Upper lobe of right lung (tissue), 1 donor: ENCODE measurements at regions not wholly inside any gene's neighbourhood (a gene's known extent, or its start where the extent isn't known, plus 50 kb on each side); places are given as distances from the start of the nearest gene placed in this dataset.

ENCODE experiments used
- ATAC-seq: fragments of 200-7000 bp; cut with Tn5 transposase; one replicate; pipeline ENCODE4 v1.9.1; 2020; ENCODE audit warnings: mild to moderate bottlenecking, moderate library complexity
- DNase-seq: peaks from one replicate; pipeline ENCODE4 v3.0.0-alpha.2; 2020
- H3K27ac ChIP-seq: fragments of 200-600 bp; one replicate; pipeline ENCODE4 v1.8.0; 2022
- H3K27me3 ChIP-seq: fragments of 200-600 bp; one replicate; pipeline ENCODE4 v1.8.0; 2022; ENCODE audit warnings: mild to moderate bottlenecking
- H3K36me3 ChIP-seq: fragments of 200-600 bp; one replicate; pipeline ENCODE4 v1.8.0; 2022
- H3K4me1 ChIP-seq: fragments of 200-600 bp; one replicate; pipeline ENCODE4 v1.8.0; 2022
- H3K4me3 ChIP-seq: fragments of 200-600 bp; one replicate; pipeline ENCODE4 v1.8.0; 2022; ENCODE audit warnings: mild to moderate bottlenecking
- H3K9me3 ChIP-seq: fragments of 200-600 bp; one replicate; pipeline ENCODE4 v1.8.0; 2022
- intact Hi-C: fragments of 100-400 bp; cut with DNase I; formaldehyde crosslinking; loops from one replicate; pipeline ENCODE4 v1.11.0; 2022
- TF ChIP-seq, protein P1 (sequence below): fragments of 200-600 bp; IDR thresholded peaks from one replicate; pipeline ENCODE4 v1.8.0; 2022; ENCODE audit warnings: antibody characterized with exemption
- donor health status: DM: no; HTN: yes; CAD: no; lungs with severe emphysema.

DNA sequence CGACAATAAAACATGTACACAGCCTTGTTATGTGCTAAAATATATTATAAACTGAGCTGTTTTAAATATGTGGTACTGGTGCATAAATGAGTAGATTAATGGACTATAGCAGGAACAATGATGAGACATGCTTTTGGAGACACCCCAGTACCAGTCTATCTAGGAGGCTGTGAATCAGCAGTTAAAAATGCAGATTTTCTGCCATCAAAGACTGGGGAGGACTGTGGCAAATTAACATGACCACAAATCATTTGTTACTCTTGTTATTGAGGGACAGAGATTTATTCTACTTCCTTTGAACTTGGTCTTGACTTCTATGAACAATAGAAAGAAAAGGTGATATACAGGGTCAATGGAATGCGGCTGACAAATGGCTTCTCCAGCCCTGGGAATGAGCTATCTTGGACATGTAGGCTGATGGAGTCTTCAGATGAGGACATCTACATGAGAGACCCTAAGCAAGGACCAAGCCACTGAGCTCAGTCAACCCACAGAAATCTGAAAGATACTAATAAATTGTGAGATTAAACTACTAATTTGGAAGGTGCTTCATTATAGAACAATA, 551.7 kb upstream of the GJE1 start:
- H3K36me3 ChIP-seq = no peaks in the 10 kb centered on the region
- no peaks in the 10 kb centered on the region for H3K27me3 ChIP-seq
- no peak for ATAC-seq
- intact Hi-C loops = no loop called here
- no peak overlapping the region for H3K27ac ChIP-seq
- no peak overlapping the region for H3K4me3 ChIP-seq
- TF ChIP-seq, protein P1, sequence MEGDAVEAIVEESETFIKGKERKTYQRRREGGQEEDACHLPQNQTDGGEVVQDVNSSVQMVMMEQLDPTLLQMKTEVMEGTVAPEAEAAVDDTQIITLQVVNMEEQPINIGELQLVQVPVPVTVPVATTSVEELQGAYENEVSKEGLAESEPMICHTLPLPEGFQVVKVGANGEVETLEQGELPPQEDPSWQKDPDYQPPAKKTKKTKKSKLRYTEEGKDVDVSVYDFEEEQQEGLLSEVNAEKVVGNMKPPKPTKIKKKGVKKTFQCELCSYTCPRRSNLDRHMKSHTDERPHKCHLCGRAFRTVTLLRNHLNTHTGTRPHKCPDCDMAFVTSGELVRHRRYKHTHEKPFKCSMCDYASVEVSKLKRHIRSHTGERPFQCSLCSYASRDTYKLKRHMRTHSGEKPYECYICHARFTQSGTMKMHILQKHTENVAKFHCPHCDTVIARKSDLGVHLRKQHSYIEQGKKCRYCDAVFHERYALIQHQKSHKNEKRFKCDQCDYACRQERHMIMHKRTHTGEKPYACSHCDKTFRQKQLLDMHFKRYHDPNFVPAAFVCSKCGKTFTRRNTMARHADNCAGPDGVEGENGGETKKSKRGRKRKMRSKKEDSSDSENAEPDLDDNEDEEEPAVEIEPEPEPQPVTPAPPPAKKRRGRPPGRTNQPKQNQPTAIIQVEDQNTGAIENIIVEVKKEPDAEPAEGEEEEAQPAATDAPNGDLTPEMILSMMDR = no peak
- no peaks in the 10 kb centered on the region for H3K9me3 ChIP-seq
- no peak for DNase-seq
- no peaks in the 10 kb centered on the region for H3K4me1 ChIP-seq

DNA sequence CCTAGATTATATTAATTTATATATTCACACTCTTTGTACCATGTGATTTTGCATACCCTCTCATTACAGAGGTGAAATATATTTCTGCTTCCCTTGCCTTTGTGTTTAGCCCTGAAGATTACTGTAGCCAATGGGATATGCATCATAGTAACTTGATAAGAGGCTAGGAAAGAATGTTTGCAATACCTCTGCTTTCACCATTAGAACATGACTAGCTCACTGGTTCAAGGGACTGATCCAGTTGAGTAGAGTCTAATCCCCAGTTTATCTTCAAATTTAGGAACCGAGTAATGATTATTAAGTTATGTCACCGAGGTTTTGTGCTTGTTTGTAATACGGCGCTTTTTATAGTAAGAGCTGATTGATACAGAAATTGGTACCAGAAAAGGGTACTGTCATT, 552.6 kb upstream of the GJE1 start:
- Histone ChIP-seq H3K27ac (no peak overlapping the region), H3K4me3 (no peak overlapping the region), H3K9me3 (no peaks in the 10 kb centered on the region), H3K4me1 (no peaks in the 10 kb centered on the region), H3K27me3 (no peaks in the 10 kb centered on the region), H3K36me3 (no peaks in the 10 kb centered on the region)
- intact Hi-C loops = no loop called here
- ATAC-seq = no peak
- TF ChIP-seq, protein P1 = no peak
- no peak for DNase-seq

- H3K4me3 ChIP-seq = no peak overlapping the region
- no peaks in the 10 kb centered on the region for H3K36me3 ChIP-seq
- ATAC-seq (no peak), DNase-seq (no peak)
- H3K27me3 ChIP-seq = no peaks in the 10 kb centered on the region
- H3K27ac ChIP-seq = no peak overlapping the region
- H3K4me1 ChIP-seq = no peaks in the 10 kb centered on the region
- TF ChIP-seq, protein P1 = no peak
- H3K9me3 ChIP-seq = no peaks in the 10 kb centered on the region
- intact Hi-C loops = no loop called here
Measured at GRCh38 chr6:141576751-141577150, 556.0 kb upstream of the GJE1 start.

DNA sequence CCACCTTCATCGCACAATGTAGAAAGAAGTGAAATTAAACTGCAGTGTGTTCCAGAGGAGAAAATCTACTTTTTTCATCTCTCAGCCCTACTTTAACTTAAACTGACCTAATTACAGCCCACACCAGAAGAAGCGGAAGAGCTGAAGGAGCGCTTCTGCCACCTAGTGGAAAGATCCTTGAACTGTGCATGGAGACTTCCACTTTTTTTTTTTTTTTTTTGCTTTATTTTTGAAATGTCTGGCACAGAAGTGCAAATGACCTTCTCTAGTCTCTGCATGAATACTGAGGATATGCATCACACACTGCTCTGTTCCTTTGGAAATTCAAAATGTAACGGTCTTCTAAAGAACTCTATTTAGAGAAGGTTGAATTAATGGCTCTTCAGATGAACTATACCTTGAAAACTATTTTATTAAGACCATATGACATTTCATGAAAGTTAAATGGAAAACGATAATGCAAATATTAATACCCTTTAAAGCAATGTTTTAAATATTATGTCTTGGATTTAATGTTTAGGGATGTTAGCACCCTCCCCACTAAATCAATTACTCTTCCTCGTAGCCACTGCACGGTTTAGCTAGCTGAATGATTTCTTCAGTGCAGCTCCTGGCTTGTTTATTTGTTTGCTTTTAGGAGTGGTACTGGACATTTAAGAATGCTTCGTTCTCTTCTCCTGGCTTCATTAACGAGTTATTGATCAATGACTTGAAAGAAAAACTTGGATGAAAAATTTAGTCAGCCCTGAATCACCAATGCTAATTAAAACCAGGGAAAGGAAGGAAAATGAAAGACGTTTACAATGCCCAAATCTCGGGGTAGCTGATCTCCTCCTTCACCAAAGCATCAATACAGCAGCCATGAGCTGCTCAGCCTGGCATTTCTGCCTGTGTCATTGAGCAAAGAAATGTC, 569.6 kb upstream of the GJE1 start:
- Histone ChIP-seq H3K27me3 (no peaks in the 10 kb centered on the region), H3K9me3 (no peaks in the 10 kb centered on the region), H3K4me3 (peak overlapping the region; percentile 42), H3K36me3 (no peaks in the 10 kb centered on the region), H3K27ac (peak overlapping the region; percentile 25), H3K4me1 (peaks cover 7% of the 10 kb centered on the region)
- intact Hi-C loops = no loop called here
- ATAC-seq (peak; percentile 97), DNase-seq (no peak)
- TF ChIP-seq, protein P1 = peak; percentile 86

DNA sequence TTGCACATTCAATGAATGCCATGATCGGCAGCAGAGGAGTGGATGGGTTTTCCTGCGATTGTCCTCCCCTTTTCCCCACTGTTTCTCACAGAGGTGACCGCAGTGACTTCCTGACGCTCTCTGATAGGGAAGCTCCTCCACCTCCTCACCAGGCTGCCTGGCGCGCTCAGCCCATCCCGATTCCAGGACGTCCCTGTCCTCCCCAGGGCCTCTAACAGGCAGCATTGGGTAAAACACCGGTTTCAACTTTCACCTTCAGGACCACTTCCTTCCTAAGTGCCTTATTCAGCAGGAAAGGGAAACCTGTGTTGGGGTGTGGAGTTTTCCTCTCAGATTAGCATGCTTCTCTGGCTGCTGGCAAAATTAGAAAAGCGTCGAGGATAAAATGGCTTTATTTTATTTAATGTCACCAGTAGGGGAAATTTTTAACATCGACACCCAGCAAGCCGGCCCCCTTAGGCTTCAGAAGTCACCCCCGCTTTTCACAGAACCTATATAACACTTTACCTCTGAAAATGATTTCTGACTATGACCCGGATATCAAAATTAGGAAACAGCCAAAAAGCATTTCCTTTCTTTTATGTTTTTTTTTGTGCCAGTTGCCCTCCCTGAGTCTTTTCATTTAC, 570.4 kb upstream of the GJE1 start:
- Histone ChIP-seq H3K36me3 (no peaks in the 10 kb centered on the region), H3K27ac (peak overlapping the region; percentile 25)

More for the DNA sequence above, 570.4 kb upstream of the GJE1 start:
- ATAC-seq (peak; percentile 74), DNase-seq (peak; percentile 66)
- peaks cover 7% of the 10 kb centered on the region for H3K4me1 ChIP-seq
- H3K27me3 ChIP-seq = no peaks in the 10 kb centered on the region
- H3K9me3 ChIP-seq = no peaks in the 10 kb centered on the region
- H3K4me3 ChIP-seq = peak overlapping the region; percentile 42
- intact Hi-C loops = no loop called here
- TF ChIP-seq, protein P1 = no peak
